Breast epithelium (tissue), 4 donors: ENCODE measurements at regions not wholly inside any gene's neighbourhood (a gene's known extent, or its start where the extent isn't known, plus 50 kb on each side); places are given as distances from the start of the nearest gene placed in this dataset.

ENCODE experiments used
- DNase-seq, 2 donors: peaks; one replicate each; pipeline ENCODE4 v3.0.0-alpha.2; 2019; ENCODE audit warnings: low spot score in 2 of 2
- H3K27ac ChIP-seq, 2 donors: fragments of 200-600 bp; sonication (generic) in 1 of 2; one replicate each; pipeline ENCODE4 v1.5.1; 2016 to 2019; ENCODE audit warnings: mild to moderate bottlenecking in 1 of 2
- H3K27me3 ChIP-seq, 2 donors: fragments of 200-600 bp; sonication (generic) in 1 of 2; one replicate each; pipeline versions ENCODE4 v1.5.1 to v1.6.0; 2017 to 2019; ENCODE audit warnings: control low read depth in 1 of 2, mild to moderate bottlenecking in 1 of 2
- H3K36me3 ChIP-seq: fragments of 200-600 bp; one replicate; pipeline ENCODE4 v1.5.1; 2019
- H3K4me1 ChIP-seq, 2 donors: fragments of 200-600 bp; sonication (generic); one replicate each; pipeline ENCODE4 v1.5.1; 2016 to 2019; ENCODE audit warnings: control low read depth in 1 of 2
- H3K4me3 ChIP-seq, 3 donors: fragments of 200-600 bp; sonication (generic); 1 replicate in 2 of 3; 2 replicates in 1 of 3; pipeline ENCODE4 v1.5.1; 2016 to 2019; ENCODE audit warnings: mild to moderate bottlenecking in 3 of 3, moderate library complexity in 2 of 3
- H3K9me3 ChIP-seq, 2 donors: fragments of 200-600 bp; sonication (generic) in 1 of 2; one replicate each; pipeline ENCODE4 v1.5.1; 2016 to 2019; ENCODE audit warnings: control low read depth in 1 of 2
- POLR2A ChIP-seq: fragments of 450-650 bp; IDR thresholded peaks from one replicate; pipeline ENCODE4 v1.6.1; 2016; ENCODE audit warnings: antibody characterized with exemption, mild to moderate bottlenecking, moderate library complexity
- POLR2AphosphoS5 ChIP-seq, 3 donors: sonication (generic); formaldehyde crosslinking; IDR thresholded peaks; one replicate each; pipeline ENCODE4 v1.6.1; 2017; ENCODE audit warnings: antibody characterized with exemption in 3 of 3
- intact Hi-C: fragments of 100-400 bp; cut with DNase I; formaldehyde crosslinking; loops from one replicate; pipeline ENCODE4 v1.15.1; 2023; ENCODE audit warnings: low total_unique reads
- TF ChIP-seq, protein P1 (sequence below), 3 donors: fragments of 450-650 bp; IDR thresholded peaks; one replicate each; pipeline ENCODE4 v1.5.1; 2016 to 2017; ENCODE audit warnings: antibody characterized with exemption in 3 of 3, mild to moderate bottlenecking in 3 of 3, moderate library complexity in 3 of 3

DNA sequence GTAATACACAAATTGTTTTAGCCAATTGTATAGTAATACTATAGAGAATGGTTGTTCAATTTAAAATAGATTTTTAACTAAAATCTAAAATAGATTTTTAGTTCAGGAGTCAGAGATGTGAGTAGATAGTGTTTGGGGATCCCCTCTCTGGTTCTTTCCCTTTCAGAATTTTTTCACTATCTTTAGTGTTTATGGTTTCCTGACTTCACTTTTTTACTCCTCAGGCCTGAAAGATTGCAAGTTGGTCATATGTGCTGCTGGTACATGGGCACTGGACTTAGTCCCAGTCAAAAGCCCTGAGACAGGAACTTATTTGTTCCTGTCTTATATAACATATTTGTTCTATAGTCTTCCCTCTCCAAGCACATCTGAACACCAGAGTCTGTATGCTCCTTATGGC is 96.8 kb upstream of the ATP1B1 start:
- no peaks in the 10 kb centered on the region for H3K27me3 ChIP-seq
- DNase-seq = no peak
- H3K9me3 ChIP-seq = no peaks in the 10 kb centered on the region
- H3K4me3 ChIP-seq = no peak overlapping the region
- no peaks in the 10 kb centered on the region for H3K4me1 ChIP-seq
- TF ChIP-seq, protein P1, sequence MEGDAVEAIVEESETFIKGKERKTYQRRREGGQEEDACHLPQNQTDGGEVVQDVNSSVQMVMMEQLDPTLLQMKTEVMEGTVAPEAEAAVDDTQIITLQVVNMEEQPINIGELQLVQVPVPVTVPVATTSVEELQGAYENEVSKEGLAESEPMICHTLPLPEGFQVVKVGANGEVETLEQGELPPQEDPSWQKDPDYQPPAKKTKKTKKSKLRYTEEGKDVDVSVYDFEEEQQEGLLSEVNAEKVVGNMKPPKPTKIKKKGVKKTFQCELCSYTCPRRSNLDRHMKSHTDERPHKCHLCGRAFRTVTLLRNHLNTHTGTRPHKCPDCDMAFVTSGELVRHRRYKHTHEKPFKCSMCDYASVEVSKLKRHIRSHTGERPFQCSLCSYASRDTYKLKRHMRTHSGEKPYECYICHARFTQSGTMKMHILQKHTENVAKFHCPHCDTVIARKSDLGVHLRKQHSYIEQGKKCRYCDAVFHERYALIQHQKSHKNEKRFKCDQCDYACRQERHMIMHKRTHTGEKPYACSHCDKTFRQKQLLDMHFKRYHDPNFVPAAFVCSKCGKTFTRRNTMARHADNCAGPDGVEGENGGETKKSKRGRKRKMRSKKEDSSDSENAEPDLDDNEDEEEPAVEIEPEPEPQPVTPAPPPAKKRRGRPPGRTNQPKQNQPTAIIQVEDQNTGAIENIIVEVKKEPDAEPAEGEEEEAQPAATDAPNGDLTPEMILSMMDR (IDR thresholded peaks at IDR 0.05) = no peak
- TF ChIP-seq POLR2AphosphoS5 (IDR thresholded peaks at IDR 0.05) (no peak), POLR2A (no peak)
- intact Hi-C loops = no loop called here
- H3K36me3 ChIP-seq = no peaks in the 10 kb centered on the region
- H3K27ac ChIP-seq = no peak overlapping the region

DNA sequence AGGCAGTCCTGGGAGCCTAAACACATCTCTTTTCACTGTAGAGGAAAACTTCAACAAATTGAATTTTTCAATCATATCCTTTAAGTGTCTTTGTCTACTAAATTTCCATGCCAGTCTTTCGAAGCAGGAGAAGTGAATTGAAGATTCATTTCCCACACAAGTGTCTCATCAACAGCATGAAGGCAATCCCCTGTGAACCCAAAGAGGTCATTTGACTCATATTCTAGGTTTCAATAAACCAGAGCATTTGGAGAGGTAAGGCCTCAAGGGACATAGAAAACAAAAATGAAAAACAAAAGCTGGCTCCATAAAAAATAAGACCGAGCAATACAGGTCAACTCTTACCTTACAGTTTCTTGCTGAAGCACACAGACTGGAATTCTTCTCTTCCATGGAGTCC is 94.1 kb upstream of the ATP1B1 start:
- TF ChIP-seq, protein P1 (IDR thresholded peaks at IDR 0.05) = no peak
- Histone ChIP-seq H3K27me3 (no peaks in the 10 kb centered on the region), H3K36me3 (no peaks in the 10 kb centered on the region), H3K9me3 (no peaks in the 10 kb centered on the region), H3K27ac (no peak overlapping the region), H3K4me3 (no peak overlapping the region), H3K4me1 (no peaks in the 10 kb centered on the region)
- intact Hi-C loops = no loop called here
- no peak for DNase-seq

DNA sequence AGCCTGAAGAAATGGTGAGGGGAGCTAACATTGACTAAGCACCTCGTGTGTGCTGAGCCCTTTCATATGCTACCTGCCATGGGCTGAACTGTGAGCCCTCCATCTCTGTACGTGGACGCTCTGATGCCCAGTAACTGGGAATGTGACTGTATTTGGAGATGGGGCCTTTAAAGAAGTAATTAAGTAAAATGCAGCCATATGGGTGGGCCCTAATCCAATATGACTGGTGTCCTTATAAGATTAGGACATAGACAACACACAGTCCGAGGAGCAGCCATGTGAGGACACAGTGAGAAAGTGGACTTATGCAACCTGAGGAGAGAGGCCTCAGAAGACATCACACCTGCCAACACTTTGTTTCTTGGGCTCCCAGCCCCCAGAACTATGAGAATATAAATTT is 92.7 kb upstream of the ATP1B1 start:
- H3K9me3 ChIP-seq = no peaks in the 10 kb centered on the region
- no peak overlapping the region for H3K27ac ChIP-seq
- no peak overlapping the region for H3K4me3 ChIP-seq
- TF ChIP-seq POLR2AphosphoS5 (IDR thresholded peaks at IDR 0.05) (no peak), POLR2A (no peak)
- TF ChIP-seq, protein P1 (IDR thresholded peaks at IDR 0.05) = no peak
- intact Hi-C loops = no loop called here
- no peaks in the 10 kb centered on the region for H3K4me1 ChIP-seq
- no peaks in the 10 kb centered on the region for H3K27me3 ChIP-seq
- DNase-seq = no peak
- H3K36me3 ChIP-seq = no peaks in the 10 kb centered on the region

DNA sequence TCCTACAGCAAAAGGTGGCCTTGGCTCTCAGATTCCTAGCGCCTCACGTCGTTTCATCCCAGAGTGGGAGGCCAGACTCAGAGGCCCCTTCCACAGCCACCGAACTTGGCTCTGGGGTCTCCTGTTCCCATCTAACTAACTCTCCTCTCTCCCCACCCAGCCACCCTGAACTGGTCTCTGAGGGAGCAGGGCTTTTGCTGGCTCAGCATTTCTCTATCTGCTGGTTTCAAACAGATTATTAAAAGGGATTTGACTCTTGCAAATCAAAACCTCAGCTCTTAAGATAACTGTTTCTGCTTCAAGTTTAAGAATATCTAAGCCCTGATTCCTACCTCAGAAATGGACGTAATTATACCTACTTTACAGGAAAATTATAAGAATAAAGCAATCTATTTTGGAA is 91.0 kb upstream of the ATP1B1 start:
- Histone ChIP-seq H3K27me3 (no peaks in the 10 kb centered on the region), H3K36me3 (no peaks in the 10 kb centered on the region), H3K4me3 (no peak overlapping the region), H3K27ac (no peak overlapping the region), H3K9me3 (no peaks in the 10 kb centered on the region), H3K4me1 (no peaks in the 10 kb centered on the region)
- no peak for DNase-seq
- TF ChIP-seq POLR2A (no peak), POLR2AphosphoS5 (IDR thresholded peaks at IDR 0.05) (no peak)
- TF ChIP-seq, protein P1 (IDR thresholded peaks at IDR 0.05) = no peak
- intact Hi-C loops = no loop called here

DNA sequence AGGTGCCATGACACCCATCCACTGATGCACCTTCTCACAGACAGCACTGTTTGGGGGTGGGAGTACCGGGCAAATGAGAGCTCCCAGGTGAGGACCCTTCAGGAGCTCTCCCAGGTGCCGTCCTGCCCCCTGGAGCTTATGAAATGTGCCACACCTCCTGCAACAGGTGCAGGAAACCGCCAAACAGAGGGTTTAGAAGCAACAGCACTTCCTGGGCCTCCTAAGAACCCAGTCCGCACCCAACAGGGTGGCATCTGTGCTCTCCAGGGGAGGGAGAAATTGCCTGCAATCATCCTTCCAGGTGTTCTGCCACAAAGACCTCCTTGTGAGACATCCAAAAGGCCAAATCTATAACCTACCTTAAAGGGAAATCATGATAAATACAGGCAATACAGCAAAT is 87.7 kb upstream of the ATP1B1 start:
- TF ChIP-seq POLR2A (no peak), POLR2AphosphoS5 (IDR thresholded peaks at IDR 0.05) (no peak)
- TF ChIP-seq, protein P1 (IDR thresholded peaks at IDR 0.05) = no peak
- Histone ChIP-seq H3K4me3 (no peak overlapping the region), H3K36me3 (no peaks in the 10 kb centered on the region), H3K27me3 (no peaks in the 10 kb centered on the region), H3K4me1 (no peaks in the 10 kb centered on the region), H3K27ac (no peak overlapping the region), H3K9me3 (no peaks in the 10 kb centered on the region)
- DNase-seq = no peak
- intact Hi-C loops = no loop called here
